ENCODE measurements at regions not wholly inside any gene's neighbourhood (a gene's known extent, or its start where the extent isn't known, plus 50 kb on each side); places are given as distances from the start of the nearest gene placed in this dataset.

GRCh38 chr2:37874470-37874869, 50.6 kb upstream of the RMDN2 start:
- Mint-ChIP-seq H3K36me3 (ENCODE audit: unreplicated experiment) (no peaks in the 10 kb centered on the region), H3K27ac (ENCODE audit: unreplicated experiment) (no peak overlapping the region), H3K4me3 (ENCODE audit: unreplicated experiment) (no peak overlapping the region), H3K27me3 (ENCODE audit: unreplicated experiment) (no peaks in the 10 kb centered on the region), H3K4me1 (ENCODE audit: unreplicated experiment) (peaks cover 18% of the 10 kb centered on the region), H3K9me3 (ENCODE audit: unreplicated experiment) (no peaks in the 10 kb centered on the region)
- TF ChIP-seq CTCF (IDR thresholded peaks at IDR 0.05) = no peak
- DNase-seq (ENCODE audit: extremely low spot score, unreplicated experiment) = no peak
